CD4-positive, CD25-positive, alpha-beta regulatory T cell (primary cell): ENCODE measurements at regions not wholly inside any gene's neighbourhood (a gene's known extent, or its start where the extent isn't known, plus 50 kb on each side); places are given as distances from the start of the nearest gene placed in this dataset.

Source experiments
- ATAC-seq, 2 donors: fragments of 150-1000 bp; cut with Tn5 transposase; one replicate each; pipeline ENCODE4 v1.10.0; 2021; ENCODE audit warnings: low read depth in 2 of 2, moderate number of reproducible peaks in 2 of 2, moderate library complexity in 1 of 2
- DNase-seq, 3 donors: peaks; one replicate each; pipeline versions ENCODE4 v3.0.0 to v3.0.0-alpha.2; 2012 to 2022; ENCODE audit warnings: mixed read lengths in 1 of 3
- H3K27ac ChIP-seq: one replicate; pipeline ENCODE4 v1.7.0; 2013; ENCODE audit warnings: mild to moderate bottlenecking, low read length; ENCODE audit not compliant: insufficient read depth, poor library complexity, severe bottlenecking
- H3K27me3 ChIP-seq: one replicate; pipeline ENCODE4 v1.7.0; 2013; ENCODE audit warnings: low read length; ENCODE audit not compliant: control insufficient read depth, insufficient read depth
- H3K36me3 ChIP-seq: one replicate; pipeline ENCODE4 v1.7.0; 2013; ENCODE audit warnings: mild to moderate bottlenecking, low read length, moderate library complexity; ENCODE audit not compliant: control insufficient read depth, insufficient read depth
- H3K4me1 ChIP-seq: 2 replicates; pipeline ENCODE4 v1.7.0; 2013; ENCODE audit warnings: mild to moderate bottlenecking, low read length; ENCODE audit not compliant: insufficient read depth, control insufficient read depth, poor library complexity, severe bottlenecking
- H3K4me3 ChIP-seq: one replicate; pipeline ENCODE4 v1.7.0; 2013; ENCODE audit warnings: low read depth, mild to moderate bottlenecking, low read length, moderate library complexity
- H3K9me3 ChIP-seq, 2 experiments: 1 replicate in 1 of 2; 2 replicates in 1 of 2; pipeline ENCODE4 v1.7.0; 2013; ENCODE audit warnings: low read length in 2 of 2, mild to moderate bottlenecking in 1 of 2, moderate library complexity in 1 of 2; ENCODE audit not compliant: control insufficient read depth in 2 of 2
- H3K27ac Mint-ChIP-seq, 3 donors: one replicate each; pipeline ENCODE4 v1.8.0; 2020 to 2022; ENCODE audit warnings: mild to moderate bottlenecking in 3 of 3, mixed read lengths in 3 of 3, moderate library complexity in 2 of 3
- H3K27me3 Mint-ChIP-seq: one replicate; pipeline ENCODE4 v1.8.0; 2022; ENCODE audit warnings: mild to moderate bottlenecking, mixed read lengths
- H3K36me3 Mint-ChIP-seq: one replicate; pipeline ENCODE4 v1.8.0; 2020; ENCODE audit warnings: mixed read lengths
- H3K4me1 Mint-ChIP-seq, 4 donors: one replicate each; pipeline ENCODE4 v1.8.0; 2020 to 2022; ENCODE audit warnings: mixed read lengths in 4 of 4, mild to moderate bottlenecking in 1 of 4
- H3K4me3 Mint-ChIP-seq, 4 donors: one replicate each; pipeline ENCODE4 v1.8.0; 2020 to 2022; ENCODE audit warnings: mild to moderate bottlenecking in 4 of 4, mixed read lengths in 4 of 4, moderate library complexity in 3 of 4
- H3K9me3 Mint-ChIP-seq, 7 donors: one replicate each; pipeline ENCODE4 v1.8.0; 2020 to 2022; ENCODE audit warnings: mixed read lengths in 7 of 7, mild to moderate bottlenecking in 3 of 7, moderate library complexity in 2 of 7

- H3K27me3 ChIP-seq, result no peaks in the 10 kb centered on the region
- no peaks in the 10 kb centered on the region for H3K4me1 Mint-ChIP-seq
- H3K4me1 ChIP-seq, result no peaks in the 10 kb centered on the region
- no peak overlapping the region for H3K4me3 ChIP-seq
- H3K9me3 ChIP-seq, result no peaks in the 10 kb centered on the region
- no peaks in the 10 kb centered on the region for H3K36me3 Mint-ChIP-seq
- no peak overlapping the region for H3K27ac ChIP-seq
- H3K9me3 Mint-ChIP-seq, result peaks cover 0 to 8% (median 2%) of the 10 kb centered on the region in 7 donors
- H3K36me3 ChIP-seq, result no peaks in the 10 kb centered on the region
- H3K4me3 Mint-ChIP-seq, result no peak overlapping the region
- H3K27ac Mint-ChIP-seq, result no peak overlapping the region
- no peak for ATAC-seq
- H3K27me3 Mint-ChIP-seq, result no peaks in the 10 kb centered on the region
- no peak for DNase-seq
Observed at GRCh38 chr4:37066159-37066558, 178.4 kb upstream of the NWD2 start.

GRCh38 chr4:37068580-37068979 is 176.0 kb upstream of the NWD2 start:
- no peaks in the 10 kb centered on the region for H3K36me3 Mint-ChIP-seq
- no peaks in the 10 kb centered on the region for H3K27me3 ChIP-seq
- H3K27ac Mint-ChIP-seq, result no peak overlapping the region
- no peak overlapping the region for H3K27ac ChIP-seq
- ATAC-seq (no peak), DNase-seq (no peak)
- no peaks in the 10 kb centered on the region for H3K36me3 ChIP-seq
- peaks cover 2 to 9% (median 6%) of the 10 kb centered on the region in 4 donors for H3K4me1 Mint-ChIP-seq
- H3K4me3 Mint-ChIP-seq, result no peak overlapping the region
- H3K9me3 Mint-ChIP-seq, result peaks cover 0 to 13% (median 2%) of the 10 kb centered on the region in 7 donors
- no peaks in the 10 kb centered on the region for H3K9me3 ChIP-seq
- no peaks in the 10 kb centered on the region for H3K4me1 ChIP-seq
- H3K4me3 ChIP-seq, result no peak overlapping the region
- no peaks in the 10 kb centered on the region for H3K27me3 Mint-ChIP-seq

GRCh38 chr4:37070041-37070440 is 174.5 kb upstream of the NWD2 start:
- peaks cover 0 to 13% (median 2%) of the 10 kb centered on the region in 7 donors for H3K9me3 Mint-ChIP-seq
- Histone ChIP-seq H3K36me3 (no peaks in the 10 kb centered on the region), H3K4me3 (no peak overlapping the region), H3K27me3 (no peaks in the 10 kb centered on the region), H3K27ac (no peak overlapping the region), H3K4me1 (no peaks in the 10 kb centered on the region), H3K9me3 (no peaks in the 10 kb centered on the region)
- ATAC-seq, result no peak
- peaks cover 2 to 9% (median 6%) of the 10 kb centered on the region in 4 donors for H3K4me1 Mint-ChIP-seq
- H3K4me3 Mint-ChIP-seq, result no peak overlapping the region
- no peak overlapping the region for H3K27ac Mint-ChIP-seq
- H3K36me3 Mint-ChIP-seq, result no peaks in the 10 kb centered on the region
- H3K27me3 Mint-ChIP-seq, result no peaks in the 10 kb centered on the region
- DNase-seq, result no peak

- H3K27me3 ChIP-seq, result no peaks in the 10 kb centered on the region
- no peak overlapping the region for H3K4me3 Mint-ChIP-seq
- H3K4me1 Mint-ChIP-seq, result peaks cover 2 to 9% (median 6%) of the 10 kb centered on the region in 4 donors
- no peak overlapping the region for H3K27ac ChIP-seq
- no peak overlapping the region for H3K4me3 ChIP-seq
- no peaks in the 10 kb centered on the region for H3K36me3 Mint-ChIP-seq
- H3K9me3 ChIP-seq, result no peaks in the 10 kb centered on the region
- H3K36me3 ChIP-seq, result no peaks in the 10 kb centered on the region
- ATAC-seq, result no peak
- no peak overlapping the region for H3K27ac Mint-ChIP-seq
- no peaks in the 10 kb centered on the region for H3K4me1 ChIP-seq
- no peaks in the 10 kb centered on the region for H3K27me3 Mint-ChIP-seq
- DNase-seq, result no peak
- H3K9me3 Mint-ChIP-seq, result peaks cover 0 to 13% (median 2%) of the 10 kb centered on the region in 7 donors
Observed at GRCh38 chr4:37071576-37071975, 173.0 kb upstream of the NWD2 start.

- no peak for ATAC-seq
- H3K9me3 ChIP-seq, result no peaks in the 10 kb centered on the region
- Mint-ChIP-seq H3K4me3 (no peak overlapping the region), H3K27me3 (no peaks in the 10 kb centered on the region), H3K4me1 (peaks cover 2 to 9% (median 6%) of the 10 kb centered on the region in 4 donors), H3K9me3 (peaks cover 0 to 13% (median 2%) of the 10 kb centered on the region in 7 donors), H3K36me3 (no peaks in the 10 kb centered on the region), H3K27ac (no peak overlapping the region)
- no peak overlapping the region for H3K4me3 ChIP-seq
- H3K27ac ChIP-seq, result no peak overlapping the region
- H3K27me3 ChIP-seq, result no peaks in the 10 kb centered on the region
- H3K4me1 ChIP-seq, result no peaks in the 10 kb centered on the region
- DNase-seq, result no peak
- H3K36me3 ChIP-seq, result no peaks in the 10 kb centered on the region
Observed at GRCh38 chr4:37073226-37073840, 171.2 kb upstream of the NWD2 start.

GRCh38 chr4:37082912-37083311 is 161.6 kb upstream of the NWD2 start:
- no peaks in the 10 kb centered on the region for H3K36me3 Mint-ChIP-seq
- Histone ChIP-seq H3K27me3 (no peaks in the 10 kb centered on the region), H3K4me1 (no peaks in the 10 kb centered on the region), H3K36me3 (no peaks in the 10 kb centered on the region), H3K27ac (no peak overlapping the region), H3K4me3 (no peak overlapping the region), H3K9me3 (no peaks in the 10 kb centered on the region)
- ATAC-seq, result no peak
- H3K9me3 Mint-ChIP-seq, result peaks cover 2 to 17% (median 5%) of the 10 kb centered on the region in 7 donors
- no peaks in the 10 kb centered on the region for H3K4me1 Mint-ChIP-seq
- DNase-seq, result no peak
- H3K27ac Mint-ChIP-seq, result no peak overlapping the region
- peaks cover 4% of the 10 kb centered on the region for H3K27me3 Mint-ChIP-seq
- H3K4me3 Mint-ChIP-seq, result no peak overlapping the region

GRCh38 chr4:37095925-37096324 is 148.6 kb upstream of the NWD2 start:
- Histone ChIP-seq H3K9me3 (no peaks in the 10 kb centered on the region), H3K36me3 (no peaks in the 10 kb centered on the region), H3K4me1 (no peaks in the 10 kb centered on the region), H3K27ac (no peak overlapping the region), H3K4me3 (no peak overlapping the region), H3K27me3 (no peaks in the 10 kb centered on the region)
- Mint-ChIP-seq H3K36me3 (no peaks in the 10 kb centered on the region), H3K27ac (no peak overlapping the region), H3K9me3 (peaks cover 0 to 4% (median 0%) of the 10 kb centered on the region in 7 donors), H3K4me3 (no peak overlapping the region), H3K27me3 (no peaks in the 10 kb centered on the region), H3K4me1 (no peaks in the 10 kb centered on the region)
- DNase-seq (no peak), ATAC-seq (no peak)

- Histone ChIP-seq H3K27me3 (no peaks in the 10 kb centered on the region), H3K27ac (no peak overlapping the region), H3K36me3 (no peaks in the 10 kb centered on the region), H3K4me3 (no peak overlapping the region), H3K9me3 (no peaks in the 10 kb centered on the region), H3K4me1 (no peaks in the 10 kb centered on the region)
- Mint-ChIP-seq H3K9me3 (peaks cover 0 to 5% (median 0%) of the 10 kb centered on the region in 7 donors), H3K27me3 (no peaks in the 10 kb centered on the region), H3K4me3 (no peak overlapping the region), H3K4me1 (no peaks in the 10 kb centered on the region), H3K36me3 (no peaks in the 10 kb centered on the region), H3K27ac (no peak overlapping the region)
- no peak for ATAC-seq
- DNase-seq, result no peak
Observed at GRCh38 chr4:37101182-37101581, 143.4 kb upstream of the NWD2 start.
